MCF 10A (cell line): ENCODE measurements at regions not wholly inside any gene's neighbourhood (a gene's known extent, or its start where the extent isn't known, plus 50 kb on each side); places are given as distances from the start of the nearest gene placed in this dataset.

Source experiments
- BruUV-seq: library from RNA; stranded (reverse); fragments of 400-500 nt; replicated peaks from 2 replicates; lab custom pipeline; 2021; lab: Mats Ljungman, UMichigan
- CTCF ChIA-PET: fragments of 300-600 bp; sonication (Branson Sonifier 250); formaldehyde crosslinking; extraction: SDS; loops from one replicate; lab custom pipeline; 2021; ENCODE audit warnings: antibody characterized with exemption, inconsistent platforms; lab: Yijun Ruan, JAX
- POLR2A ChIA-PET: fragments of 300-600, 350-650 bp; sonication (Branson Sonifier 250); formaldehyde crosslinking; extraction: SDS; loops from one replicate; lab custom pipeline; 2020; ENCODE audit warnings: antibody characterized with exemption, inconsistent platforms; lab: Yijun Ruan, JAX
- DNase-seq: peaks from one replicate; pipeline ENCODE4 v3.0.0-alpha.2; 2018; ENCODE audit not compliant: unreplicated experiment
- H3K27ac Mint-ChIP-seq: one replicate; pipeline ENCODE4 v1.8.0; 2022; ENCODE audit warnings: mild to moderate bottlenecking, low read depth, mixed read lengths; ENCODE audit not compliant: unreplicated experiment
- H3K27me3 Mint-ChIP-seq: one replicate; pipeline ENCODE4 v1.8.0; 2022; ENCODE audit warnings: mixed read lengths; ENCODE audit not compliant: insufficient read depth, unreplicated experiment
- H3K36me3 Mint-ChIP-seq: one replicate; pipeline ENCODE4 v1.8.0; 2022; ENCODE audit warnings: mild to moderate bottlenecking, moderate library complexity, mixed read lengths; ENCODE audit not compliant: insufficient read depth, unreplicated experiment
- H3K4me1 Mint-ChIP-seq: one replicate; pipeline ENCODE4 v1.8.0; 2022; ENCODE audit warnings: mixed read lengths; ENCODE audit not compliant: insufficient read depth, unreplicated experiment
- H3K4me3 Mint-ChIP-seq: one replicate; pipeline ENCODE4 v1.8.0; 2022; ENCODE audit warnings: mild to moderate bottlenecking, moderate library complexity, mixed read lengths; ENCODE audit not compliant: unreplicated experiment
- H3K9me3 Mint-ChIP-seq: one replicate; pipeline ENCODE4 v1.8.0; 2022; ENCODE audit warnings: mixed read lengths; ENCODE audit not compliant: unreplicated experiment
- intact Hi-C: fragments of 100-400 bp; cut with micrococcal nuclease; formaldehyde crosslinking; loops from 2 replicates; pipeline ENCODE4 v1.14.1; 2022
- TF ChIP-seq, protein P1 (sequence below): fragments of 200-600 bp; IDR thresholded peaks from one replicate; pipeline ENCODE4 v1.8.0; 2022; ENCODE audit warnings: antibody characterized with exemption, mild to moderate bottlenecking; ENCODE audit not compliant: unreplicated experiment

DNA sequence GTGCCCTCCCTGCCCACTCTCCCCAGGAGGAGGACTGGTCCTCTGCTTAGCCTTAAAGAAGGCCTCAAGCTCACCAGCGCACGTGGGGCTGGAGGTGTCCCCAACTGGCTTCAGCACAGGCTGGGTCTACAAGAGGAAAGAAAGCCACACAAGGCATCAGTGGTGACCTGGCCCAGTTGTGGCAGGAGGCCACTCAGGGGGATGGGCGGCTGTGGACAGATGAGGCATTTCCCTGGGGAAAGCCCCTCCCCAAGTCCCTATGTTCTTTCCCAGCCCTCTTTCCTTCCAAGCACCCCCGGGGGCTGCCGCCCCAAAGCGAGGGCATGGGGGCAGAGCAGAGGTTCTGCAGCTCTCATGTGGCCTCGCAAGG lies 155.2 kb upstream of the TLE3 start:
- CTCF ChIA-PET: interaction anchor here (0.6 kb wide), 1 partner anchor 282 kb away, joined by 4 read pairs; no protein-coding TSS in a partner anchor

DNA sequence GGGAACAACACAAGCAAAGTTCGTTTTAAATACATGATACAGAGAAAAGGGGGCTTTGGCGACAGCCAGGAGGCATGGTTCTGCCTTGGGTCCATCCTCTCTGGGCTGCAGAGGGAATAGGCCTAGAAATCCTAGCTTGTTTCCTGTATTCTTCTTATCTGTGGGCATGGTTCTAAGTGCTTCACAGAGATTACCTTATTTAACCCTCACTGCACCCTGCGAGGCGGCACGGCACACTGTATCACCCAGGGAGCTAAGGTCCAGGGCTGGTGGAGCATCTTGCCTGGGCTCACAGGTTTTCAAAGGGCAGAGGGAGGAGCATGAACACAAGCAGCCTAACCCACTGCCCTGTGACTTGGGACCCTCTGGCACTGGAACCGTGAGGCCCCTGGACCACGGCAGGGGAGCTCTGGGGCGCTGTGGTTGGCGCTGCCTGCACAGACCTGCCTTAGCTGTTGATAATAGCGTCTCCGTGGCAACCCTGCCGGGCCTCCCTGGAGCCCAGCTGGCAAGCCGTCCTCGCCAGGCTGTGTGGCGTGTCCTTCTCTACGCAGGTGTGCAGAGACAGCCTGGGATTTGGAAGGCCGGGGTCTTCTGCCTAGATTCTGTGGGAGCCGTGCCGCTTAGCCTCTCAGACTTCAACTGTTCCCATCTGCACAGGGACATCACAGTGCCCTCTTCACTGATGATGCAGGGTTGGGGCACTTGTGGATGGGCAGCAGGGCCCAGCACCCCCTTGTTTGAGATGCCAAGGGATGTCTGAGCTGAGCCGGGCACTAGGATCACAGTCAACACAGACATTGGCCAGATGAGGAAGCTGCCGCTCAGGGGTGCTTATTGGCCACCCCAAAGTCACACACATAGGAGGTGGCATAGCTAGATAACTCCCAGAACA lies 154.6 kb upstream of the TLE3 start:
- no peak for DNase-seq
- ChIA-PET POLR2A (interaction anchor here (0.6 to 1.0 kb wide), 4 partner anchors 11 to 234 kb away, joined by 3 read pairs; no protein-coding TSS in a partner anchor), CTCF (interaction anchor here (0.6 to 1.8 kb wide), 4 partner anchors 14 to 282 kb away, joined by 3 to 4 read pairs (median 4); no protein-coding TSS in a partner anchor)
- H3K4me1 Mint-ChIP-seq: no peaks in the 10 kb centered on the region
- no peaks in the 10 kb centered on the region for H3K9me3 Mint-ChIP-seq
- BruUV-seq: no TSS peak
- intact Hi-C loops: no loop called here
- no peak overlapping the region for H3K27ac Mint-ChIP-seq
- no peaks in the 10 kb centered on the region for H3K36me3 Mint-ChIP-seq
- TF ChIP-seq, protein P1, sequence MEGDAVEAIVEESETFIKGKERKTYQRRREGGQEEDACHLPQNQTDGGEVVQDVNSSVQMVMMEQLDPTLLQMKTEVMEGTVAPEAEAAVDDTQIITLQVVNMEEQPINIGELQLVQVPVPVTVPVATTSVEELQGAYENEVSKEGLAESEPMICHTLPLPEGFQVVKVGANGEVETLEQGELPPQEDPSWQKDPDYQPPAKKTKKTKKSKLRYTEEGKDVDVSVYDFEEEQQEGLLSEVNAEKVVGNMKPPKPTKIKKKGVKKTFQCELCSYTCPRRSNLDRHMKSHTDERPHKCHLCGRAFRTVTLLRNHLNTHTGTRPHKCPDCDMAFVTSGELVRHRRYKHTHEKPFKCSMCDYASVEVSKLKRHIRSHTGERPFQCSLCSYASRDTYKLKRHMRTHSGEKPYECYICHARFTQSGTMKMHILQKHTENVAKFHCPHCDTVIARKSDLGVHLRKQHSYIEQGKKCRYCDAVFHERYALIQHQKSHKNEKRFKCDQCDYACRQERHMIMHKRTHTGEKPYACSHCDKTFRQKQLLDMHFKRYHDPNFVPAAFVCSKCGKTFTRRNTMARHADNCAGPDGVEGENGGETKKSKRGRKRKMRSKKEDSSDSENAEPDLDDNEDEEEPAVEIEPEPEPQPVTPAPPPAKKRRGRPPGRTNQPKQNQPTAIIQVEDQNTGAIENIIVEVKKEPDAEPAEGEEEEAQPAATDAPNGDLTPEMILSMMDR: no peak
- H3K4me3 Mint-ChIP-seq: no peak overlapping the region
- peaks cover 19% of the 10 kb centered on the region for H3K27me3 Mint-ChIP-seq

More for the DNA sequence above, 155.2 kb upstream of the TLE3 start:
- Mint-ChIP-seq H3K4me3 (no peak overlapping the region), H3K27me3 (peaks cover 19% of the 10 kb centered on the region), H3K9me3 (no peaks in the 10 kb centered on the region), H3K4me1 (no peaks in the 10 kb centered on the region), H3K27ac (no peak overlapping the region), H3K36me3 (no peaks in the 10 kb centered on the region)
- POLR2A ChIA-PET: interaction anchor here (0.6 to 0.7 kb wide), 2 partner anchors 80 to 234 kb away, joined by 3 read pairs; no protein-coding TSS in a partner anchor
- intact Hi-C loops: no loop called here
- no peak for DNase-seq
- TF ChIP-seq, protein P1: no peak
- no TSS peak for BruUV-seq

DNA sequence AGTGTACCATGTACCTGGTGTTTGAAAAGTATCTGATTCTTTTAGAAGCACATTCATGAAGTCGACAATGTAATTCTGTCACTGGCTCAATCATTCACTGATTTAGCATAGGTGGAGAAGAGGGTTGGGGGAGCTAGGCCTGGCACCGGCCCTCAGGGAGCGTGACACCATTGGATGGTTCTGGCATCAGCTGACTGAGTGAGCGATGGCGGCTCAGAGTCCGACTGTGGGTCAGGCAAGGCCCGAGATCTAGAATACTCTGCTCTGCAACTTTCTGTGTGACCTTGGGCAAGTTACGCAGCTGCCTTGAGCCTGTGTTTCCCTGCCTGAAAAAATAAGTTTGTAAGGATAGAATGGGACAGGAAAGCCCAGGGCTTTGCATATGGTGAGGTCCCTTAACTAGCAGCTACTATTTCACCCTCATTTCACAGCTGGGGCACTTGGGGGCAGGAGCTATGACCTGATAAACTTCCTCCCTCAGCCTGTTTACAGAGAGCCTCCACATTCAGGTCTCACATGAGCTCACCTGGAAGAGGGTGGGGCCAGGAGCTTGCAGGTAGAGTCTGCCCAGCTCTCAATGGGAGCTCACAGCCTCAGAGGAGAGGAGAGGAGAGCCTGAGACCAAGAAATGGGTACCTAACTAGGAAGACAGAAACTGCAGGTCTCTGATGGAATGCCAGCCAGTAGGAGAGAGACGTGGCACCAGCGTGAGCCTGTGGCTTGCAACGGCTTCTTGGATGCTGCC lies 153.7 kb upstream of the TLE3 start:
- TF ChIP-seq, protein P1: no peak
- ChIA-PET CTCF (interaction anchor here (0.6 to 1.8 kb wide), 3 partner anchors 13 to 179 kb away, joined by 3 to 4 read pairs (median 4); no protein-coding TSS in a partner anchor), POLR2A (interaction anchor here (1.0 kb wide), 1 partner anchor 20 kb away, joined by 3 read pairs; no protein-coding TSS in a partner anchor)
- DNase-seq: no peak
- intact Hi-C loops: no loop called here
- H3K9me3 Mint-ChIP-seq: no peaks in the 10 kb centered on the region
- no TSS peak for BruUV-seq
- no peak overlapping the region for H3K27ac Mint-ChIP-seq
- no peaks in the 10 kb centered on the region for H3K4me1 Mint-ChIP-seq
- H3K36me3 Mint-ChIP-seq: no peaks in the 10 kb centered on the region
- peaks cover 14% of the 10 kb centered on the region for H3K27me3 Mint-ChIP-seq
- H3K4me3 Mint-ChIP-seq: no peak overlapping the region
